ENCODE measurements at regions not wholly inside any gene's neighbourhood (a gene's known extent, or its start where the extent isn't known, plus 50 kb on each side); places are given as distances from the start of the nearest gene placed in this dataset.

- TF ChIP-seq, protein P1, sequence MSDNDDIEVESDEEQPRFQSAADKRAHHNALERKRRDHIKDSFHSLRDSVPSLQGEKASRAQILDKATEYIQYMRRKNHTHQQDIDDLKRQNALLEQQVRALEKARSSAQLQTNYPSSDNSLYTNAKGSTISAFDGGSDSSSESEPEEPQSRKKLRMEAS (IDR thresholded peaks at IDR 0.05): no peak
- TF ChIP-seq RAD21 (IDR thresholded peaks at IDR 0.05; ENCODE audit: low read depth) (no peak), CEBPB (IDR thresholded peaks at IDR 0.05) (no peak), EP300 (IDR thresholded peaks at IDR 0.05; ENCODE audit: borderline replicate concordance) (no peak), EGR1 (IDR thresholded peaks at IDR 0.05) (no peak)
- TF ChIP-seq, protein P2, sequence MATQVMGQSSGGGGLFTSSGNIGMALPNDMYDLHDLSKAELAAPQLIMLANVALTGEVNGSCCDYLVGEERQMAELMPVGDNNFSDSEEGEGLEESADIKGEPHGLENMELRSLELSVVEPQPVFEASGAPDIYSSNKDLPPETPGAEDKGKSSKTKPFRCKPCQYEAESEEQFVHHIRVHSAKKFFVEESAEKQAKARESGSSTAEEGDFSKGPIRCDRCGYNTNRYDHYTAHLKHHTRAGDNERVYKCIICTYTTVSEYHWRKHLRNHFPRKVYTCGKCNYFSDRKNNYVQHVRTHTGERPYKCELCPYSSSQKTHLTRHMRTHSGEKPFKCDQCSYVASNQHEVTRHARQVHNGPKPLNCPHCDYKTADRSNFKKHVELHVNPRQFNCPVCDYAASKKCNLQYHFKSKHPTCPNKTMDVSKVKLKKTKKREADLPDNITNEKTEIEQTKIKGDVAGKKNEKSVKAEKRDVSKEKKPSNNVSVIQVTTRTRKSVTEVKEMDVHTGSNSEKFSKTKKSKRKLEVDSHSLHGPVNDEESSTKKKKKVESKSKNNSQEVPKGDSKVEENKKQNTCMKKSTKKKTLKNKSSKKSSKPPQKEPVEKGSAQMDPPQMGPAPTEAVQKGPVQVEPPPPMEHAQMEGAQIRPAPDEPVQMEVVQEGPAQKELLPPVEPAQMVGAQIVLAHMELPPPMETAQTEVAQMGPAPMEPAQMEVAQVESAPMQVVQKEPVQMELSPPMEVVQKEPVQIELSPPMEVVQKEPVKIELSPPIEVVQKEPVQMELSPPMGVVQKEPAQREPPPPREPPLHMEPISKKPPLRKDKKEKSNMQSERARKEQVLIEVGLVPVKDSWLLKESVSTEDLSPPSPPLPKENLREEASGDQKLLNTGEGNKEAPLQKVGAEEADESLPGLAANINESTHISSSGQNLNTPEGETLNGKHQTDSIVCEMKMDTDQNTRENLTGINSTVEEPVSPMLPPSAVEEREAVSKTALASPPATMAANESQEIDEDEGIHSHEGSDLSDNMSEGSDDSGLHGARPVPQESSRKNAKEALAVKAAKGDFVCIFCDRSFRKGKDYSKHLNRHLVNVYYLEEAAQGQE (IDR thresholded peaks at IDR 0.05; ENCODE audit: low read depth): no peak
These were observed 562.7 kb upstream of the ID2 start for GRCh38 chr2:8118940-8119781.
